CD4-positive, alpha-beta T cell (primary cell): ENCODE measurements at regions not wholly inside any gene's neighbourhood (a gene's known extent, or its start where the extent isn't known, plus 50 kb on each side); places are given as distances from the start of the nearest gene placed in this dataset.

ENCODE experiments used
- ATAC-seq: fragments of 200-7000 bp; cut with Tn5 transposase; one replicate; pipeline ENCODE4 v1.10.0; 2022; ENCODE audit warnings: mild to moderate bottlenecking; ENCODE audit not compliant: poor library complexity
- CTCF ChIA-PET: fragments of 350-600 bp; sonication (Branson Sonifier 250); formaldehyde crosslinking; loops from one replicate; lab custom pipeline; 2021; ENCODE audit warnings: antibody characterized with exemption, inconsistent platforms; lab: Charles Lee
- POLR2A ChIA-PET: fragments of 350-600 bp; sonication (Branson Sonifier 250); formaldehyde crosslinking; loops from one replicate; lab custom pipeline; 2021; ENCODE audit warnings: antibody characterized with exemption, inconsistent platforms; lab: Charles Lee
- DNase-seq, 14 experiments: peaks; one replicate each; pipeline ENCODE4 v3.0.0-alpha.2; 2013 to 2020; ENCODE audit warnings: mixed read lengths in 2 of 14
- H3K27ac ChIP-seq, 2 donors: one replicate each; pipeline versions ENCODE4 v1.5.1 to v1.7.0; 2013; ENCODE audit warnings: low read length in 2 of 2, low read depth in 1 of 2, mild to moderate bottlenecking in 1 of 2
- H3K27me3 ChIP-seq, 2 experiments: 1 replicate in 1 of 2; 2 replicates in 1 of 2; pipeline versions ENCODE4 v1.6.1 to v1.7.0; 2013; ENCODE audit warnings: low read length in 2 of 2, control low read depth in 1 of 2, mild to moderate bottlenecking in 1 of 2, moderate library complexity in 1 of 2; ENCODE audit not compliant: insufficient read depth in 2 of 2, control insufficient read depth in 1 of 2
- H3K36me3 ChIP-seq: one replicate; pipeline ENCODE4 v1.6.1; 2013; ENCODE audit warnings: low read length, control low read depth; ENCODE audit not compliant: insufficient read depth
- H3K4me1 ChIP-seq: one replicate; pipeline ENCODE4 v1.6.1; 2013; ENCODE audit warnings: low read length, control low read depth; ENCODE audit not compliant: insufficient read depth
- H3K4me3 ChIP-seq: one replicate; pipeline ENCODE4 v1.5.1; 2013; ENCODE audit warnings: mild to moderate bottlenecking, low read length, moderate library complexity
- H3K9me3 ChIP-seq, 2 experiments: 1 replicate in 1 of 2; 2 replicates in 1 of 2; pipeline versions ENCODE4 v1.6.1 to v1.7.0; 2013; ENCODE audit warnings: low read length in 2 of 2, mild to moderate bottlenecking in 2 of 2, control low read depth in 1 of 2, moderate library complexity in 1 of 2; ENCODE audit not compliant: control insufficient read depth in 1 of 2, insufficient read depth in 1 of 2
- H3K27ac Mint-ChIP-seq: one replicate; pipeline ENCODE4 v1.8.0; 2020; ENCODE audit warnings: mixed read lengths
- H3K27me3 Mint-ChIP-seq: one replicate; pipeline ENCODE4 v1.8.0; 2021; ENCODE audit warnings: mixed read lengths
- H3K36me3 Mint-ChIP-seq: one replicate; pipeline ENCODE4 v1.8.0; 2021; ENCODE audit warnings: low read depth, mixed read lengths
- H3K4me1 Mint-ChIP-seq: one replicate; pipeline ENCODE4 v1.8.0; 2021; ENCODE audit warnings: low read depth, mixed read lengths
- H3K4me3 Mint-ChIP-seq: one replicate; pipeline ENCODE4 v1.8.0; 2020; ENCODE audit warnings: mild to moderate bottlenecking, mixed read lengths
- H3K9me3 Mint-ChIP-seq: one replicate; pipeline ENCODE4 v1.8.0; 2020; ENCODE audit warnings: mixed read lengths
- intact Hi-C, 2 experiments: fragments of 100-400 bp; cut with DNase I in 1 of 2; cut with micrococcal nuclease in 1 of 2; formaldehyde crosslinking; loops; one replicate each; pipeline versions ENCODE4 v1.15.1 to v1.9.0; 2023 to 2025; cut with DNase I, micrococcal nuclease
- TF ChIP-seq, protein P1 (sequence below): fragments of 200-600 bp; IDR thresholded peaks from one replicate; pipeline ENCODE4 v1.8.0; 2022; ENCODE audit warnings: antibody characterized with exemption, mild to moderate bottlenecking

DNA sequence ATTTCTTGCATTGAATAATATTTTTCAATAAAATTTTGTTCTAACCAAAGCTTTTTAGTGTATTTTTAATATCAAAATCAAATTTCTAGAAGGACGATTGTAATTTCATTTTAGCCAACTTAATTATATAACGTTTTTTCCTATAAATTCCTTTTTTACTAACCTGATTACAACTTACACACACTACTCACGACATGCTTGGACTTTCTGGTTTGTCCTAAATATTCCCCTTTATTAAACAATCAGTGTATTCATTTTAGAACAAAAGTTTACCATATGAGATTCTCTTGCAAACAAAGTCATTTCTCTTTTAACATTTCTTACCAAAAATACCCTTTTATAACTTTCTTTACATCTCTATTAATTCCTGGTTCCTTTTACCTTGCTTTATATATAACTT is 173.7 kb downstream of the PWWP3B start:
- TF ChIP-seq, protein P1, sequence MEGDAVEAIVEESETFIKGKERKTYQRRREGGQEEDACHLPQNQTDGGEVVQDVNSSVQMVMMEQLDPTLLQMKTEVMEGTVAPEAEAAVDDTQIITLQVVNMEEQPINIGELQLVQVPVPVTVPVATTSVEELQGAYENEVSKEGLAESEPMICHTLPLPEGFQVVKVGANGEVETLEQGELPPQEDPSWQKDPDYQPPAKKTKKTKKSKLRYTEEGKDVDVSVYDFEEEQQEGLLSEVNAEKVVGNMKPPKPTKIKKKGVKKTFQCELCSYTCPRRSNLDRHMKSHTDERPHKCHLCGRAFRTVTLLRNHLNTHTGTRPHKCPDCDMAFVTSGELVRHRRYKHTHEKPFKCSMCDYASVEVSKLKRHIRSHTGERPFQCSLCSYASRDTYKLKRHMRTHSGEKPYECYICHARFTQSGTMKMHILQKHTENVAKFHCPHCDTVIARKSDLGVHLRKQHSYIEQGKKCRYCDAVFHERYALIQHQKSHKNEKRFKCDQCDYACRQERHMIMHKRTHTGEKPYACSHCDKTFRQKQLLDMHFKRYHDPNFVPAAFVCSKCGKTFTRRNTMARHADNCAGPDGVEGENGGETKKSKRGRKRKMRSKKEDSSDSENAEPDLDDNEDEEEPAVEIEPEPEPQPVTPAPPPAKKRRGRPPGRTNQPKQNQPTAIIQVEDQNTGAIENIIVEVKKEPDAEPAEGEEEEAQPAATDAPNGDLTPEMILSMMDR = no peak
- no peaks in the 10 kb centered on the region for H3K36me3 Mint-ChIP-seq
- H3K4me1 Mint-ChIP-seq = no peaks in the 10 kb centered on the region
- intact Hi-C loops = no loop called here
- no peak overlapping the region for H3K27ac ChIP-seq
- no peaks in the 10 kb centered on the region for H3K4me1 ChIP-seq
- ChIA-PET CTCF (no interaction called here), POLR2A (no interaction called here)
- H3K36me3 ChIP-seq = no peaks in the 10 kb centered on the region
- ATAC-seq (no peak), DNase-seq (no peak)
- no peak overlapping the region for H3K27ac Mint-ChIP-seq
- no peaks in the 10 kb centered on the region for H3K9me3 Mint-ChIP-seq
- H3K27me3 Mint-ChIP-seq = no peaks in the 10 kb centered on the region
- H3K4me3 ChIP-seq = no peak overlapping the region
- no peaks in the 10 kb centered on the region for H3K27me3 ChIP-seq
- no peaks in the 10 kb centered on the region for H3K9me3 ChIP-seq
- H3K4me3 Mint-ChIP-seq = no peak overlapping the region

DNA sequence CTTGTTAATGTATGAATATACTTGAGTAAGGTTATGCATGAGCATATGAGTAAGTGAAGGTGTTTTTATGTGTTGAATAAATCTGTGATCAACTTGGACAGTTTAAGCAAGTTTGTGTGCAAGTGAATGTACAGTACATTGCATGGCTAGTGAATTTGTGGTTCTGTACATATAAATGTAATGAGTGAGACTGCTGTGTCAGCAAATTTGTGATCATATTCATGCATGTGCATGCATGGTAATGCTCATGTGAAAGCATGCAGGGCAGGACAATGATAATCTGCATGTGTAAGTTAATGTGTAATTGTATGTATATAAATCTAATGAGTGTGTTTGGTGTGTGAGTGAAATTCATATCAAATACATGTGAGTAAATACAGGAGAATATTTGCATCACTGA is 188.5 kb downstream of the PWWP3B start:
- H3K4me3 ChIP-seq = no peak overlapping the region
- ChIA-PET CTCF (no interaction called here), POLR2A (no interaction called here)
- H3K27ac Mint-ChIP-seq = no peak overlapping the region
- no peaks in the 10 kb centered on the region for H3K4me1 Mint-ChIP-seq
- H3K36me3 Mint-ChIP-seq = no peaks in the 10 kb centered on the region
- intact Hi-C loops = no loop called here
- ATAC-seq (no peak), DNase-seq (no peak)
- H3K36me3 ChIP-seq = no peaks in the 10 kb centered on the region
- H3K4me3 Mint-ChIP-seq = no peak overlapping the region
- no peaks in the 10 kb centered on the region for H3K9me3 ChIP-seq
- TF ChIP-seq, protein P1 = no peak
- H3K4me1 ChIP-seq = no peaks in the 10 kb centered on the region
- H3K9me3 Mint-ChIP-seq = no peaks in the 10 kb centered on the region
- H3K27me3 Mint-ChIP-seq = no peaks in the 10 kb centered on the region
- no peaks in the 10 kb centered on the region for H3K27me3 ChIP-seq
- H3K27ac ChIP-seq = no peak overlapping the region

DNA sequence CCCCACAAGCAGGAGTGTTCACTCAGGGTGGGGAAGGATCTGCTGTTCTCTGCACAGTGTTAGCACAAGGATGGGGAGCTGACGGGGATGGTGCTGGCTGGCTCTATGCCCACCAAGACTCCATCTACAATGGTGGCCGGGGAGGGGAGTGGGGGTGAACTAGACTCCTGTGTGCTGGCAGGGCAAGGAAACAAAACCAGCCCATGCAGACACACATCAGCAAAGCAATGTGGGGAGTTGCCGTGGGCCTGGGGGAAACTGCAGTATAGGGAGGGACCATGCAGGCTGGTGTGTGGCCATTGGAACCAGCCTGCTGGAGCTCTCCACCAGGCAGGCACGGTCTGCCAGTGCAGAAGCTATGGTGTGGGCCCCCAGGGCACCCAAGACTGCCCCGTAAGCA is 195.1 kb downstream of the PWWP3B start:
- intact Hi-C loops = no loop called here
- Mint-ChIP-seq H3K36me3 (no peaks in the 10 kb centered on the region), H3K27me3 (no peaks in the 10 kb centered on the region), H3K4me1 (no peaks in the 10 kb centered on the region), H3K27ac (no peak overlapping the region), H3K4me3 (no peak overlapping the region), H3K9me3 (no peaks in the 10 kb centered on the region)
- no peaks in the 10 kb centered on the region for H3K4me1 ChIP-seq
- TF ChIP-seq, protein P1 = no peak
- H3K27me3 ChIP-seq = no peaks in the 10 kb centered on the region
- no peak for ATAC-seq
- no peak overlapping the region for H3K27ac ChIP-seq
- no peak for DNase-seq
- ChIA-PET POLR2A (interaction anchor here (0.6 kb wide), 1 partner anchor 60 kb away, joined by 3 read pairs; no protein-coding TSS in a partner anchor), CTCF (no interaction called here)
- no peaks in the 10 kb centered on the region for H3K36me3 ChIP-seq
- no peak overlapping the region for H3K4me3 ChIP-seq
- peaks cover 0 to 8% of the 10 kb centered on the region in 2 experiments for H3K9me3 ChIP-seq
